Right ventricle myocardium superior (tissue), 1 donor: ENCODE measurements at regions not wholly inside any gene's neighbourhood (a gene's known extent, or its start where the extent isn't known, plus 50 kb on each side); places are given as distances from the start of the nearest gene placed in this dataset.
"Not testable (repeated sequence)": the region's sequence is repeated elsewhere in the genome, so short reads cannot be mapped to it uniquely, and the experiment has no call there.

Source experiments
- ATAC-seq: fragments of 200-7000 bp; cut with Tn5 transposase; one replicate; pipeline ENCODE4 v1.9.1; 2020; ENCODE audit warnings: mild to moderate bottlenecking; ENCODE audit not compliant: poor library complexity
- DNase-seq: peaks from one replicate; pipeline ENCODE4 v3.0.0-alpha.2; 2020
- intact Hi-C: fragments of 100-400 bp; cut with DNase I; formaldehyde crosslinking; loops from one replicate; pipeline ENCODE4 v1.11.2; 2022
- donor health status: DM: no; HTN: yes; CAD: no; lungs with severe emphysema.

GRCh38 chr21:36241717-36242116 lies 78.3 kb upstream of the MORC3 start:
- ATAC-seq, result no peak
- intact Hi-C loops, result no loop called here
- DNase-seq, result no peak

GRCh38 chr21:36245115-36245514 lies 74.9 kb upstream of the MORC3 start:
- no peak for ATAC-seq
- intact Hi-C loops, result no loop called here
- no peak for DNase-seq

- no peak for DNase-seq
- intact Hi-C loops, result no loop called here
- no peak for ATAC-seq
Observed at GRCh38 chr21:36245649-36246048, 74.3 kb upstream of the MORC3 start.

GRCh38 chr21:36246080-36246631 lies 73.8 kb upstream of the MORC3 start:
- no peak for DNase-seq
- no peak for ATAC-seq
- intact Hi-C loops, result no loop called here

GRCh38 chr21:36247316-36248010 lies 72.5 kb upstream of the MORC3 start:
- DNase-seq (no peak), ATAC-seq (no peak)
- intact Hi-C loops, result no loop called here

GRCh38 chr21:36249576-36250422 lies 70.2 kb upstream of the MORC3 start:
- DNase-seq (no peak), ATAC-seq (no peak)
- intact Hi-C loops, result no loop called here

GRCh38 chr21:36250423-36251075 lies 69.4 kb upstream of the MORC3 start:
- no peak for ATAC-seq
- no peak for DNase-seq
- intact Hi-C loops, result no loop called here

- DNase-seq, result no peak
- ATAC-seq, result no peak
- intact Hi-C loops, result no loop called here
Observed at GRCh38 chr21:36254106-36254941, 65.7 kb upstream of the MORC3 start.

GRCh38 chr21:36255663-36256062 lies 64.3 kb upstream of the MORC3 start:
- intact Hi-C loops, result no loop called here
- ATAC-seq (no peak), DNase-seq (no peak)

GRCh38 chr21:36257657-36258056 lies 62.3 kb upstream of the MORC3 start:
- no peak for ATAC-seq

GRCh38 chr21:36260030-36260787 lies 59.8 kb upstream of the MORC3 start:
- intact Hi-C loops, result no loop called here
- ATAC-seq (peak; percentile 87), DNase-seq (no peak)

More at GRCh38 chr21:36257657-36258056, 62.3 kb upstream of the MORC3 start:
- intact Hi-C loops, result no loop called here
- no peak for DNase-seq

GRCh38 chr21:36260802-36261201 lies 59.2 kb upstream of the MORC3 start:
- DNase-seq (no peak), ATAC-seq (no peak)
- intact Hi-C loops, result no loop called here

GRCh38 chr21:36261459-36261858 lies 58.5 kb upstream of the MORC3 start:
- DNase-seq, result no peak
- no peak for ATAC-seq
- intact Hi-C loops, result no loop called here

GRCh38 chr21:36263797-36264196 lies 56.2 kb upstream of the MORC3 start:
- intact Hi-C loops, result no loop called here
- ATAC-seq, result no peak

GRCh38 chr21:36265431-36265830 lies 54.6 kb upstream of the MORC3 start:
- no peak for ATAC-seq
- intact Hi-C loops, result no loop called here
- DNase-seq, result no peak

More at GRCh38 chr21:36263797-36264196, 56.2 kb upstream of the MORC3 start:
- no peak for DNase-seq

GRCh38 chr21:36267828-36268227 lies 52.2 kb upstream of the MORC3 start:
- ATAC-seq, intact Hi-C loops, DNase-seq: not testable (repeated sequence)

GRCh38 chr21:36268264-36268663 lies 51.7 kb upstream of the MORC3 start:
- DNase-seq, ATAC-seq, intact Hi-C loops: not testable (repeated sequence)
